ELR (cell line): ENCODE measurements at regions not wholly inside any gene's neighbourhood (a gene's known extent, or its start where the extent isn't known, plus 50 kb on each side); places are given as distances from the start of the nearest gene placed in this dataset.

Experiments used
- DNase-seq: peaks from one replicate; pipeline ENCODE4 v3.0.0-alpha.2; 2015; ENCODE audit warnings: low read depth

DNA sequence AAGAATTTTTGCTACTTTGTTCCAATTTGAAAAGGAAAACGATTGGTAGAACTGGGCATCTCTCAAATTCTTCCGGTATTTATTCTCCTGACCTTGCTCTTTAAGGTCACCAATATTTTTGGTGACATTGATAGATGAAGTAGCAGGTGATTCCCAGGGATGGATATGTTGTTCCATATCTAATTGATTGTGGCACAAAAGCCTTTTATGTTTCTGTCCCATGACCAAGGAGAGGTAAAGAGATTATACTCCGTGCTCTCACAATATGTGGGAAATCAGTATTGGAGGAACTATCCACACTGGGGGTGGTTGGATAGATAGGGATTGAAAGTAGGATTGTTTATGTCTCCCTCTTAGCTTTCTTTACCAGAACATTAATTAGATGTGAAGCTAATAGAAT lies 61.7 kb upstream of the LRIG3 start:
- DNase-seq = no peak

DNA sequence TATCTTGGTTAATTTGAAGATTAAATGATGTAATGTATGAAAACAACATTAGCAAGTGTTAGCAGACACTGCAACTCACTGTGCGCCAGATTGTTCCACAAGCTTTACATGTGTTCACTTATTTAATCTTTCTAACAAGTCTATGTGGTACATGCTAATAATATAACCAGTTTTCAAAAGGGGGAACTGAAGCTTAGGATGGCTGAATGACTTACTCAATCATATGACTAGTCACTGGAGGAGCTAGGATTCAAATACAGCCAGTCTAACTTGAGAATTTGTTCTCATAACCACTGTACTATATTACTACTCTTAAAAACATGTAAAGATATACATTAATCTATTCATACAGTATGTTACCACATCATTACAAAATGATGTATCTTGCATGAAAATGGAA lies 60.5 kb upstream of the LRIG3 start:
- no peak for DNase-seq

DNA sequence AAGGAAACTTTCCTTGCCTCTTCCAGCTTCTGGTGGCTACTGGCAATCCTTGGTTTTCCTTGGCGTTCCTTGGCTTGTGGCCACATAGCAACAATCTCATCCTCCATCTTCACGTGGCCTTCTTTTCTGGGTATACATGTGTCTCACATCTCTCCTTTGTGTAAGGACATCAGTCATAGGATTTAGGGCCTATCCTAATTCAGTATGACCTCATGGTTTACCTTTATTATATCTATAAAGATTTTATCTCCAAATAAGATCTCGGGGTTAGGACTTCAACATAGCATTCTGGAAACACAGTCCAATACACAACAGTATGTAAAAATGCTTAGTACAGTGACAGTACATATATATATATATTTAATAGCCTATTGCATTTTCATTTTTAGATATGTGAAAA lies 58.4 kb upstream of the LRIG3 start:
- DNase-seq = no peak

DNA sequence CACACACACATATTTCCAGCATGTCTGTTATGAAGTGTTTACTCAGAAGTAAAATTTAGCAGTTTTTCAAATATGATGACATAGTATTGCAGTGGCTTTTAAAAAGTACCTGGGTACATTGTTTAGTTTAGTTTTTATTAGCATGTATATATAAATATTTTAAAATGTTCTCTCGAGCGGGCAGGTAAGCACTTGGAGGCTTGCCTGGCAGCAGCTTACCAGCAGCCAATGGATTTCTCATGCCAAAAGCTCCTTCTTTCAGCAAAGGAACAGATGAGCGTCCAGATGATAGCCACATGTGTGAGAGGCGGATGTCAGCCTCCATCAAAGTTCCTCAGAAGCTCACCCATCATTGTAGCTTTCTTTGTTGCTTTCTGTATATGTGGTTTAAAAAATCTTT lies 57.2 kb upstream of the LRIG3 start:
- no peak for DNase-seq

DNA sequence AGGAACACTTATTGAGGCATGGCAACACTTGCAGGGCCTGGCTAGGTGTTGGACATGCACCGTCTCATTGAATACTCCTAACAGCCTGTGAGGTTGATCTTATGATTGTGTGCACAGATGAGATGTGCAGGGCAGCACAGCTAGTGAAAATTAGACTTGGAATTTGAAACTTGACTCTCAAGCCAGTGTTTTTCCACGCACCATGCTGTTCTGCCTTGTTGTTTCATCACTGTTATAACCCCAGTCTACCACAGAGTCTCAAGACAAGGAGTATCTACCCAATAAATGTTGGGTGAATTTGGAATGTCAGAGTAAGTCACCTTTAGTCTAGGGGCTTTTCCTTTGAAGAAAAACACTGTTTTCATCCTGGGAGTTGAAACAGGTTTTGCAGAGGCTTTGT lies 55.8 kb upstream of the LRIG3 start:
- DNase-seq = no peak
